ENCODE measurements at regions not wholly inside any gene's neighbourhood (a gene's known extent, or its start where the extent isn't known, plus 50 kb on each side); places are given as distances from the start of the nearest gene placed in this dataset.

DNA sequence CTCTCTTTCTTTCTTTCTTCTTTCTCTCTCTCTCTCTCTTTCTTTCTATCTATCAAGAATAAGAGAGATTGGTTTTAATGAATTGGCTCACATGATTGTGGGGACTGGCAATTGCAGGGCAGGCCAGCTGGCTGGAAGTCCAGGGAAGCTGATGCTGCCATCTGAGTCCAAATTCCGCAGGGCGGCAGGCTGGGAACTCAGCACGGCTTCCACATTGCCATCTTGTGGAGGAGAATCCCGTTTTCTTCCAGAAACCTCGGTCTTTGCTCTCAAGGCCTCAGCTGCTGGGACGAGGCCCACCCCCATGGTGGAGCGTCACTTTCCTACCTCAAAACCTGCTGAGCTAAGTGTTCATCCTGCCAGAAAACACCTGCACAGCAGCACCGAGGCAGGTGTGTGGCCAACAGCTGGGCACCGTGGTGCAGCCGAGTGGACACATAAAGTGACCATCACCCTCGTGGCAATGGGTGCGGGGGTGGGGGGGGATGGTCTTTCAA is 58.8 kb upstream of the SLCO4A1 start:
- TF ChIP-seq, protein P1, sequence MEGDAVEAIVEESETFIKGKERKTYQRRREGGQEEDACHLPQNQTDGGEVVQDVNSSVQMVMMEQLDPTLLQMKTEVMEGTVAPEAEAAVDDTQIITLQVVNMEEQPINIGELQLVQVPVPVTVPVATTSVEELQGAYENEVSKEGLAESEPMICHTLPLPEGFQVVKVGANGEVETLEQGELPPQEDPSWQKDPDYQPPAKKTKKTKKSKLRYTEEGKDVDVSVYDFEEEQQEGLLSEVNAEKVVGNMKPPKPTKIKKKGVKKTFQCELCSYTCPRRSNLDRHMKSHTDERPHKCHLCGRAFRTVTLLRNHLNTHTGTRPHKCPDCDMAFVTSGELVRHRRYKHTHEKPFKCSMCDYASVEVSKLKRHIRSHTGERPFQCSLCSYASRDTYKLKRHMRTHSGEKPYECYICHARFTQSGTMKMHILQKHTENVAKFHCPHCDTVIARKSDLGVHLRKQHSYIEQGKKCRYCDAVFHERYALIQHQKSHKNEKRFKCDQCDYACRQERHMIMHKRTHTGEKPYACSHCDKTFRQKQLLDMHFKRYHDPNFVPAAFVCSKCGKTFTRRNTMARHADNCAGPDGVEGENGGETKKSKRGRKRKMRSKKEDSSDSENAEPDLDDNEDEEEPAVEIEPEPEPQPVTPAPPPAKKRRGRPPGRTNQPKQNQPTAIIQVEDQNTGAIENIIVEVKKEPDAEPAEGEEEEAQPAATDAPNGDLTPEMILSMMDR (IDR thresholded peaks at IDR 0.05) = peak in 3 of 4 experiments; percentile 41 to 55 (median 50)
- TF ChIP-seq POLR2AphosphoS5 (IDR thresholded peaks at IDR 0.05) = peak; percentile 24
- TF ChIP-seq EP300 (IDR thresholded peaks at IDR 0.05) = no peak
- TF ChIP-seq POLR2A (IDR thresholded peaks at IDR 0.05) = no peak
